ENCODE measurements at regions not wholly inside any gene's neighbourhood (a gene's known extent, or its start where the extent isn't known, plus 50 kb on each side); places are given as distances from the start of the nearest gene placed in this dataset.

DNA sequence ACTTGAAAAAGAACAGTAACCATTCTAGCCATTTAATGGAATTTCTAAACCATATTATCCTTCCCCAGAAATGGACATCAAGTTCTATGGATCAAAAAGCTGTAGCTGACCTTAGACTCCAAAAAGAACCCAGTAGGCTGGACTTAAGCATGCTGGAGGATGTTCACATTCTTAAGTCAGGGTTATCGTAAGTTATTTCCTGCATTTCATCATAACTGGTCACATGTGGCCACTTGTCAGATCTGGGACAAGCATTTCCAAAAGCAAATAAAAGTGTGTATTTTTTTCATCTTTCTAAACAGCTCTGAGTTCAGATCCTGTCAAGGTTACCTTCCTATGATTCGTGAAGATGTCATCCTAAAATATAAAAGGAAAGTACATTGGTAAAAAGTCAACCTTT lies 274.5 kb upstream of the PTGER4 start:
- no peak overlapping the region for H3K27ac ChIP-seq
- intact Hi-C loops (cut with DNase I) = no loop called here
- TF ChIP-seq, protein P1, sequence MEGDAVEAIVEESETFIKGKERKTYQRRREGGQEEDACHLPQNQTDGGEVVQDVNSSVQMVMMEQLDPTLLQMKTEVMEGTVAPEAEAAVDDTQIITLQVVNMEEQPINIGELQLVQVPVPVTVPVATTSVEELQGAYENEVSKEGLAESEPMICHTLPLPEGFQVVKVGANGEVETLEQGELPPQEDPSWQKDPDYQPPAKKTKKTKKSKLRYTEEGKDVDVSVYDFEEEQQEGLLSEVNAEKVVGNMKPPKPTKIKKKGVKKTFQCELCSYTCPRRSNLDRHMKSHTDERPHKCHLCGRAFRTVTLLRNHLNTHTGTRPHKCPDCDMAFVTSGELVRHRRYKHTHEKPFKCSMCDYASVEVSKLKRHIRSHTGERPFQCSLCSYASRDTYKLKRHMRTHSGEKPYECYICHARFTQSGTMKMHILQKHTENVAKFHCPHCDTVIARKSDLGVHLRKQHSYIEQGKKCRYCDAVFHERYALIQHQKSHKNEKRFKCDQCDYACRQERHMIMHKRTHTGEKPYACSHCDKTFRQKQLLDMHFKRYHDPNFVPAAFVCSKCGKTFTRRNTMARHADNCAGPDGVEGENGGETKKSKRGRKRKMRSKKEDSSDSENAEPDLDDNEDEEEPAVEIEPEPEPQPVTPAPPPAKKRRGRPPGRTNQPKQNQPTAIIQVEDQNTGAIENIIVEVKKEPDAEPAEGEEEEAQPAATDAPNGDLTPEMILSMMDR (IDR thresholded peaks at IDR 0.05) = no peak

DNA sequence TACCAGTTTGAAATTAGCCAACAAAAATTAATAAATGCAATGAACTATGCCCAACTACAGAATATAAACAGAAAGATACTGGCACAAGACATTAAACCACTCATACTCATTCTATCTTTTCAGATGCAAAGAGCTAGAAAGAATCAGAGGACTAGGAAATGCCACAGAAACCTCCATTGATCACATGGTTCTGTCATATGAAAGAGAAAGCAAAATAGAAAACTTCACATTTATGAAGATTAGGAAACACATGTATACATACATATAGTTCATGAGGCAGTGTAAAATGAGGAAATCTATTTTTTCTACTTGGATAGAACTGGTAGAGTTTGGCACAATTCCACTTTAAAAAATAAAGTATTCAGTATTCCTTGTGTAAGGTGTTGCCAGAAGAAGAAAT lies 275.1 kb upstream of the PTGER4 start:
- intact Hi-C loops (cut with DNase I) = no loop called here
- no peak overlapping the region for H3K27ac ChIP-seq
- no peak for DNase-seq (ENCODE audit: low spot score in 2 of 2)
- H3K27me3 ChIP-seq = no peaks in the 10 kb centered on the region
- no peaks in the 10 kb centered on the region for H3K4me1 ChIP-seq
- H3K36me3 ChIP-seq = no peaks in the 10 kb centered on the region
- H3K4me3 ChIP-seq = no peak overlapping the region
- TF ChIP-seq, protein P1 (IDR thresholded peaks at IDR 0.05) = no peak
- H3K9me3 ChIP-seq = no peaks in the 10 kb centered on the region

More for the DNA sequence above, 274.5 kb upstream of the PTGER4 start:
- no peaks in the 10 kb centered on the region for H3K27me3 ChIP-seq
- no peaks in the 10 kb centered on the region for H3K9me3 ChIP-seq
- H3K4me1 ChIP-seq = peaks cover 0 to 1% of the 10 kb centered on the region in 2 donors
- DNase-seq (ENCODE audit: low spot score in 2 of 2) = no peak
- H3K36me3 ChIP-seq = no peaks in the 10 kb centered on the region
- no peak overlapping the region for H3K4me3 ChIP-seq

DNA sequence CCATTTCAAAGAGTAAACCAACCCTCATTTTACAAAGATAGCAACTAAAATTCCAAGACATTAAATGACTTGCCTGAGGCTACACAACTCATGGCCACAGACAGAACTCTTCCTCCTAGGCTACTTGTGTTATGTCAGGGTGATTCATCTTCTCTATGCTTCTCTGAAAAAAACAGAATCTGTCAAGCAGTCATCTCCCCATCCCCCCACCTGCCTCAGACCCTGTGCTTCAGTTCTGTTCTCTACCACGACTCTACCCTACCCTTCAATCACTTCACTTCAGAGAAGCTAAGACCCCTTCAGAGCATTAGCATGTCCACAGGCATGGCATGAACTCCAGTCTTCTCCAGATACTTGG lies 277.7 kb upstream of the PTGER4 start:
- Histone ChIP-seq H3K36me3 (no peaks in the 10 kb centered on the region), H3K4me3 (no peak overlapping the region), H3K9me3 (no peaks in the 10 kb centered on the region), H3K27me3 (no peaks in the 10 kb centered on the region), H3K27ac (no peak overlapping the region), H3K4me1 (no peaks in the 10 kb centered on the region)
- intact Hi-C loops (cut with DNase I) = no loop called here
- TF ChIP-seq, protein P1 (IDR thresholded peaks at IDR 0.05) = no peak
- DNase-seq (ENCODE audit: low spot score in 2 of 2) = no peak

DNA sequence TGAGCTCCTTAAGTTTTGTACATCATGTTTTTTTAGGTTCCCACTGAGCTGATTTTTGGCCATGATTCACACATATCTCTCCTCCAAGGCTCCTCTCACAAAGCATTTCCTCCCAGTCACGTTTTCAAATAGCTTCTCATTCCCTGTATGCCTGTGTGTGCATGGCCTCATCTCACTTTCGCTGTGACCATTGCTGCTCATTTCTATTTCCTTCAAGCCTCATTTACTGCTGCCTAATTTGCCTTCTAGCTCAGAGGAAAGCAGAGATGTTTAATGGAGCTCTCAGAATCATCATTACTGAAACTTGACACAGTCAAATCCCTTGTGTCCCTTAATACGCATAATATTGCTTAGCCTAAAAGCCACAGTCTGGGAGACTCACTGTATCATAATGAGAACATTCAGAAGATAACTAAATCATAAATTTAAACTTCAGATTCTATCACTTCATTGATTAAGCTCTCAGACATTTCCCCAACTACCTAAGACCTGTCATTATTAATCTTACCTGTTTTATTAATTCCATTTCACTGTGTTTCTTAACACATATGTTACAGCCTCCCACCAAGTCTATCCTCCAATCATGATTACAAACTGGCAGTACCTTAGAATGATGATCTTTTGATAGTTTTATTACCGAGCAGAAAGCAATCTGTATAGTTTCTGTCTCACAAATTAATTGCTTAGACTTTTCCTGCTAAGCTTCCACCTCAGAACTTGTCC lies 278.3 kb upstream of the PTGER4 start:
- H3K4me1 ChIP-seq = no peaks in the 10 kb centered on the region

DNA sequence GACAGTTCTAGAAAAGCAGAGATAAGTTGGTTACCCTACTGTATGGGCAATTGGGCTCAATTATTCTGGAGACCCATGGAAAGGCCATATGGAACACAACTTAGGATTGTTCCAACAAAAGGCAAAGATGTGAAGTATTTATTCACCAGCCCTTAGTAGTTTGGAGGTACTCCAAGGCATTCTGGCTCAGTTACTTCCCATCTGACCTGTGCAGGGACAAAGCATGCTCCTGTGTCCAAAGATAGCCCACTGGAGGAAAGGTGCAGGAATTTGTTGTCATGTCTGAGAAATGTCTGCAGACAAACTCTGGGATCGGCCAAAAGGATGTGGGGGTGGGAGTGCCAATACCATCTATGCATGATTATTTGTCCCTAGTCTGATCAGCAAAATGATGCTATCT lies 279.5 kb upstream of the PTGER4 start:
- H3K27ac ChIP-seq = no peak overlapping the region
- intact Hi-C loops (cut with DNase I) = no loop called here
- no peaks in the 10 kb centered on the region for H3K9me3 ChIP-seq
- no peak overlapping the region for H3K4me3 ChIP-seq
- TF ChIP-seq, protein P1 (IDR thresholded peaks at IDR 0.05) = no peak
- DNase-seq (ENCODE audit: low spot score in 2 of 2) = no peak
- no peaks in the 10 kb centered on the region for H3K4me1 ChIP-seq
- no peaks in the 10 kb centered on the region for H3K27me3 ChIP-seq
- no peaks in the 10 kb centered on the region for H3K36me3 ChIP-seq

More for the DNA sequence above, 278.3 kb upstream of the PTGER4 start:
- Histone ChIP-seq H3K4me3 (no peak overlapping the region), H3K27me3 (no peaks in the 10 kb centered on the region), H3K27ac (no peak overlapping the region), H3K9me3 (no peaks in the 10 kb centered on the region), H3K36me3 (no peaks in the 10 kb centered on the region)
- no peak for DNase-seq (ENCODE audit: low spot score in 2 of 2)
- TF ChIP-seq, protein P1 (IDR thresholded peaks at IDR 0.05) = no peak
- intact Hi-C loops (cut with DNase I) = no loop called here

DNA sequence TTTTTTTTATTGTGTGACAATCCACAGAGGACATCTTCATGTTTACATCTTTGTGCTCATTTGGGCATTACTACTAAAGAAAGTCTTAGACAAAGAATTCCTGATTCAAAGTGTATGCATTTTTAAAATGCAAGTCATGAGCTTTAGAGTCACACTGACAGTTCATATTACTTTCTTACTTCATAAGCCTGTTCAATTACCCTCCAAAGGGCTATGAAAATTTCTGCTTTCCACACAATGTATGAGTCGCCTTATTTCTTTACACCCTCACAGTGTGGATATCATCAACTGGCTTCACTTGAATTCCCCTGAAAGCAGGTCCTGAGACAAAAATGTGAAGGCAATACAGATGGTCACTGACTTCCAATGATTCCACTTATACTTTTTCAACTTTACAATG lies 280.4 kb upstream of the PTGER4 start:
- TF ChIP-seq, protein P1 (IDR thresholded peaks at IDR 0.05) = no peak
- no peaks in the 10 kb centered on the region for H3K36me3 ChIP-seq
- no peaks in the 10 kb centered on the region for H3K4me1 ChIP-seq
- H3K4me3 ChIP-seq = no peak overlapping the region
- no peak for DNase-seq (ENCODE audit: low spot score in 2 of 2)
- intact Hi-C loops (cut with DNase I) = no loop called here
- no peaks in the 10 kb centered on the region for H3K27me3 ChIP-seq
- no peaks in the 10 kb centered on the region for H3K9me3 ChIP-seq
- no peak overlapping the region for H3K27ac ChIP-seq

Data from ascending aorta (tissue), 2 donors.